ENCODE measurements at regions not wholly inside any gene's neighbourhood (a gene's known extent, or its start where the extent isn't known, plus 50 kb on each side); places are given as distances from the start of the nearest gene placed in this dataset.
A peak's percentile ranks its signal among the peaks of the same experiment; 100 is the strongest.

- no peak for ATAC-seq (ENCODE audit: insufficient read depth, low FRiP score)
- H3K4me3 ChIP-seq = no peak overlapping the region
- 74 to 88% methylated on average over 2 of the region's 2 CpGs for WGBS, 2 donors
- TF ChIP-seq, protein P1, sequence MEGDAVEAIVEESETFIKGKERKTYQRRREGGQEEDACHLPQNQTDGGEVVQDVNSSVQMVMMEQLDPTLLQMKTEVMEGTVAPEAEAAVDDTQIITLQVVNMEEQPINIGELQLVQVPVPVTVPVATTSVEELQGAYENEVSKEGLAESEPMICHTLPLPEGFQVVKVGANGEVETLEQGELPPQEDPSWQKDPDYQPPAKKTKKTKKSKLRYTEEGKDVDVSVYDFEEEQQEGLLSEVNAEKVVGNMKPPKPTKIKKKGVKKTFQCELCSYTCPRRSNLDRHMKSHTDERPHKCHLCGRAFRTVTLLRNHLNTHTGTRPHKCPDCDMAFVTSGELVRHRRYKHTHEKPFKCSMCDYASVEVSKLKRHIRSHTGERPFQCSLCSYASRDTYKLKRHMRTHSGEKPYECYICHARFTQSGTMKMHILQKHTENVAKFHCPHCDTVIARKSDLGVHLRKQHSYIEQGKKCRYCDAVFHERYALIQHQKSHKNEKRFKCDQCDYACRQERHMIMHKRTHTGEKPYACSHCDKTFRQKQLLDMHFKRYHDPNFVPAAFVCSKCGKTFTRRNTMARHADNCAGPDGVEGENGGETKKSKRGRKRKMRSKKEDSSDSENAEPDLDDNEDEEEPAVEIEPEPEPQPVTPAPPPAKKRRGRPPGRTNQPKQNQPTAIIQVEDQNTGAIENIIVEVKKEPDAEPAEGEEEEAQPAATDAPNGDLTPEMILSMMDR (IDR thresholded peaks at IDR 0.05; ENCODE audit: control extremely low read depth, extremely low read depth) = no peak
- peaks cover 0 to 24% (median 3%) of the 10 kb centered on the region in 5 donors for H3K4me1 ChIP-seq (ENCODE audit: control insufficient read depth in 5 of 5, insufficient read depth in 5 of 5, low read length in 5 of 5)
- H3K27ac ChIP-seq (ENCODE audit: low read depth in 1 of 2, low read length in 1 of 2) = no peak overlapping the region
- no peak for DNase-seq
- no peaks in the 10 kb centered on the region for H3K9me3 ChIP-seq (ENCODE audit: control insufficient read depth in 4 of 4, insufficient read depth in 3 of 4, low read length in 3 of 4)
- H3K9ac ChIP-seq (ENCODE audit: insufficient read depth in 1 of 2, low read length in 2 of 2) = no peak overlapping the region
- H3K27me3 ChIP-seq (ENCODE audit: control insufficient read depth in 3 of 3, insufficient read depth in 3 of 3, low read length in 2 of 3) = no peaks in the 10 kb centered on the region
- H3K36me3 ChIP-seq (ENCODE audit: control insufficient read depth in 4 of 4, insufficient read depth in 4 of 4, low read length in 4 of 4) = no peaks in the 10 kb centered on the region
These were observed 257.6 kb upstream of the USP24 start for GRCh38 chr1:55472784-55473183.

GRCh38 chr1:55472115-55472514 is 257.0 kb upstream of the USP24 start:
- TF ChIP-seq, protein P1 (IDR thresholded peaks at IDR 0.05; ENCODE audit: control extremely low read depth, extremely low read depth) = no peak
- Histone ChIP-seq H3K36me3 (ENCODE audit: control insufficient read depth in 4 of 4, insufficient read depth in 4 of 4, low read length in 4 of 4) (no peaks in the 10 kb centered on the region), H3K27ac (ENCODE audit: low read depth in 1 of 2, low read length in 1 of 2) (no peak overlapping the region), H3K4me1 (ENCODE audit: control insufficient read depth in 5 of 5, insufficient read depth in 5 of 5, low read length in 5 of 5) (peaks cover 0 to 21% (median 2%) of the 10 kb centered on the region in 5 donors), H3K9me3 (ENCODE audit: control insufficient read depth in 4 of 4, insufficient read depth in 3 of 4, low read length in 3 of 4) (no peaks in the 10 kb centered on the region), H3K27me3 (ENCODE audit: control insufficient read depth in 3 of 3, insufficient read depth in 3 of 3, low read length in 2 of 3) (no peaks in the 10 kb centered on the region), H3K4me3 (no peak overlapping the region), H3K9ac (ENCODE audit: insufficient read depth in 1 of 2, low read length in 2 of 2) (no peak overlapping the region)
- no peak for ATAC-seq (ENCODE audit: insufficient read depth, low FRiP score)
- 95 to 98% methylated on average over 1 of the region's 1 CpG for WGBS, 2 donors
- no peak for DNase-seq

GRCh38 chr1:55468142-55468795 is 253.1 kb upstream of the USP24 start:
- peak; percentile 47 to 74 (median 61) for DNase-seq
- TF ChIP-seq, protein P1 (IDR thresholded peaks at IDR 0.05; ENCODE audit: control extremely low read depth, extremely low read depth) = no peak
- Histone ChIP-seq H3K4me1 (ENCODE audit: control insufficient read depth in 5 of 5, insufficient read depth in 5 of 5, low read length in 5 of 5) (peaks cover 0 to 5% (median 0%) of the 10 kb centered on the region in 5 donors), H3K27ac (ENCODE audit: low read depth in 1 of 2, low read length in 1 of 2) (no peak overlapping the region), H3K27me3 (ENCODE audit: control insufficient read depth in 3 of 3, insufficient read depth in 3 of 3, low read length in 2 of 3) (no peaks in the 10 kb centered on the region), H3K36me3 (ENCODE audit: control insufficient read depth in 4 of 4, insufficient read depth in 4 of 4, low read length in 4 of 4) (no peaks in the 10 kb centered on the region), H3K4me3 (no peak overlapping the region), H3K9me3 (ENCODE audit: control insufficient read depth in 4 of 4, insufficient read depth in 3 of 4, low read length in 3 of 4) (no peaks in the 10 kb centered on the region), H3K9ac (ENCODE audit: insufficient read depth in 1 of 2, low read length in 2 of 2) (no peak overlapping the region)
- no peak for ATAC-seq (ENCODE audit: insufficient read depth, low FRiP score)
- 70 to 80% methylated on average over 7 of the region's 7 CpGs for WGBS, 2 donors

DNA sequence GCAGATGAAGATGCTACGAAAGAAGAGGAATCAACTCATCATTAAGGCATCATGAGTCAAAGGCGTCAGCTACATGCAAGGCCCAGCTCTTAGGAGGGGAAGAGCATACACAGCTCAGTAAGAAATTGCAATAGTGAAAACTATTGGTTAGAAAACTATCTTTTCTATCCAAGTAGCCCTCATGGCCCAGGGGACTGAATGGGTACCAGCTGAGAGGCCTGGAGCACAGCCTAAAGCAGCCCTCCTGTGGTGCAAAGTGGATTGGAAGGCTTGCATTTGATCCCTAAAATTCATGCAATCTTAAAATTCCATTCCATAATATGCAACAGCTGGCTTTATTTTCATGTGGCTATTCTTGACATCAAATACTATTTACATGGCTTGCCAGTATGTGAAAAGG is 251.8 kb upstream of the USP24 start:
- peaks cover 0 to 5% (median 0%) of the 10 kb centered on the region in 5 donors for H3K4me1 ChIP-seq (ENCODE audit: control insufficient read depth in 5 of 5, insufficient read depth in 5 of 5, low read length in 5 of 5)
- H3K36me3 ChIP-seq (ENCODE audit: control insufficient read depth in 4 of 4, insufficient read depth in 4 of 4, low read length in 4 of 4) = no peaks in the 10 kb centered on the region
- no peak for DNase-seq
- H3K27me3 ChIP-seq (ENCODE audit: control insufficient read depth in 3 of 3, insufficient read depth in 3 of 3, low read length in 2 of 3) = no peaks in the 10 kb centered on the region
- no peak for ATAC-seq (ENCODE audit: insufficient read depth, low FRiP score)
- no peak overlapping the region for H3K9ac ChIP-seq (ENCODE audit: insufficient read depth in 1 of 2, low read length in 2 of 2)
- 93 to 94% methylated on average over 2 of the region's 2 CpGs for WGBS, 2 donors
- H3K9me3 ChIP-seq (ENCODE audit: control insufficient read depth in 4 of 4, insufficient read depth in 3 of 4, low read length in 3 of 4) = no peaks in the 10 kb centered on the region
- no peak overlapping the region for H3K27ac ChIP-seq (ENCODE audit: low read depth in 1 of 2, low read length in 1 of 2)
- H3K4me3 ChIP-seq = no peak overlapping the region
- TF ChIP-seq, protein P1 (IDR thresholded peaks at IDR 0.05; ENCODE audit: control extremely low read depth, extremely low read depth) = no peak
